NCI-H748 (cell line): ENCODE measurements at regions not wholly inside any gene's neighbourhood (a gene's known extent, or its start where the extent isn't known, plus 50 kb on each side); places are given as distances from the start of the nearest gene placed in this dataset.
"Not testable (repeated sequence)": the region's sequence is repeated elsewhere in the genome, so short reads cannot be mapped to it uniquely, and the experiment has no call there.

ENCODE experiments used
- DNase-seq: peaks from one replicate; lab custom pipeline; 2025; ENCODE audit not compliant: unreplicated experiment; lab: John Stamatoyannopoulos, UW

- DNase-seq: no peak
These were observed 749.2 kb upstream of the CRIM1 start for GRCh38 chr2:35606394-35606793.

GRCh38 chr2:35598310-35598709, 757.3 kb upstream of the CRIM1 start:
- DNase-seq: no peak

- DNase-seq: no peak
These were observed 763.7 kb upstream of the CRIM1 start for GRCh38 chr2:35591886-35592285.

- DNase-seq: no peak
These were observed 769.6 kb upstream of the CRIM1 start for GRCh38 chr2:35585972-35586371.

- DNase-seq: no peak
These were observed 772.9 kb upstream of the CRIM1 start for GRCh38 chr2:35582637-35583036.

- DNase-seq: no peak
These were observed 774.6 kb upstream of the CRIM1 start for GRCh38 chr2:35580956-35581355.

- not testable (repeated sequence) for DNase-seq
These were observed 787.0 kb upstream of the CRIM1 start for GRCh38 chr2:35568574-35568973.

GRCh38 chr2:35562488-35562887, 793.1 kb upstream of the CRIM1 start:
- no peak for DNase-seq

- no peak for DNase-seq
These were observed 807.4 kb upstream of the CRIM1 start for GRCh38 chr2:35548171-35548570.

GRCh38 chr2:35545301-35545700, 810.3 kb upstream of the CRIM1 start:
- no peak for DNase-seq

- no peak for DNase-seq
These were observed 816.8 kb upstream of the CRIM1 start for GRCh38 chr2:35538796-35539195.

GRCh38 chr2:35530615-35531135, 824.9 kb upstream of the CRIM1 start:
- DNase-seq: no peak

GRCh38 chr2:35526741-35527140, 828.8 kb upstream of the CRIM1 start:
- DNase-seq: no peak

GRCh38 chr2:35522450-35522849, 833.1 kb upstream of the CRIM1 start:
- DNase-seq: no peak

GRCh38 chr2:35510636-35511035, 844.9 kb upstream of the CRIM1 start:
- no peak for DNase-seq

GRCh38 chr2:35508601-35509000, 847.0 kb upstream of the CRIM1 start:
- no peak for DNase-seq

GRCh38 chr2:35504419-35504818, 851.2 kb upstream of the CRIM1 start:
- no peak for DNase-seq

GRCh38 chr2:35503738-35504199, 851.8 kb upstream of the CRIM1 start:
- no peak for DNase-seq

GRCh38 chr2:35503311-35503710, 852.3 kb upstream of the CRIM1 start:
- DNase-seq: no peak

- no peak for DNase-seq
These were observed 854.5 kb upstream of the CRIM1 start for GRCh38 chr2:35501076-35501475.

- DNase-seq: no peak
These were observed 859.6 kb upstream of the CRIM1 start for GRCh38 chr2:35496022-35496421.

GRCh38 chr2:35495182-35495581, 860.4 kb upstream of the CRIM1 start:
- no peak for DNase-seq

- not testable (repeated sequence) for DNase-seq
These were observed 877.5 kb upstream of the CRIM1 start for GRCh38 chr2:35478121-35478520.

- no peak for DNase-seq
These were observed 887.3 kb upstream of the CRIM1 start for GRCh38 chr2:35468245-35468644.
